GM23338 (cell line): ENCODE measurements at regions not wholly inside any gene's neighbourhood (a gene's known extent, or its start where the extent isn't known, plus 50 kb on each side); places are given as distances from the start of the nearest gene placed in this dataset.

Experiments
- ATAC-seq: fragments of 200-7000 bp; cut with Tn5 transposase; 3 replicates; pipeline ENCODE4 v1.9.1; 2020
- DNase-seq: peaks from one replicate; pipeline ENCODE4 v3.0.0-alpha.2; 2015; ENCODE audit warnings: low spot score
- H2AFZ ChIP-seq: fragments of 200-600 bp; sonication (generic); 2 replicates; pipeline ENCODE4 v1.8.0; 2016; ENCODE audit warnings: antibody characterized with exemption, mild to moderate bottlenecking, moderate library complexity
- H3F3A ChIP-seq: fragments of 200-600 bp; sonication (generic); replicated peaks from 2 replicates; pipeline ENCODE4 v1.8.0; 2017; ENCODE audit warnings: antibody characterized with exemption, mixed run types, low read depth
- H3K27ac ChIP-seq: fragments of 200-600 bp; sonication (generic); 2 replicates; pipeline ENCODE4 v1.6.1; 2016; ENCODE audit warnings: low read depth
- H3K27me3 ChIP-seq: fragments of 200-600 bp; sonication (generic); 2 replicates; pipeline ENCODE4 v1.8.0; 2016; ENCODE audit warnings: mild to moderate bottlenecking, mixed run types, moderate library complexity; ENCODE audit not compliant: insufficient read depth
- H3K36me3 ChIP-seq: fragments of 200-600 bp; sonication (generic); 2 replicates; pipeline ENCODE4 v1.8.0; 2016; ENCODE audit warnings: mild to moderate bottlenecking; ENCODE audit not compliant: insufficient read depth
- H3K4me1 ChIP-seq: fragments of 200-600 bp; sonication (generic); 2 replicates; pipeline ENCODE4 v1.8.0; 2016; ENCODE audit warnings: mild to moderate bottlenecking, moderate library complexity; ENCODE audit not compliant: insufficient read depth
- H3K4me2 ChIP-seq: fragments of 200-600 bp; sonication (generic); 2 replicates; pipeline ENCODE4 v1.7.1; 2017; ENCODE audit warnings: mixed run types
- H3K4me3 ChIP-seq: fragments of 200-600 bp; sonication (generic); 2 replicates; pipeline ENCODE4 v1.6.1; 2016; ENCODE audit warnings: mixed run types
- H3K79me2 ChIP-seq: fragments of 200-600 bp; sonication (generic); replicated peaks from 2 replicates; pipeline ENCODE4 v1.8.0; 2017; ENCODE audit warnings: mild to moderate bottlenecking; ENCODE audit not compliant: insufficient read depth
- H3K9me2 ChIP-seq: fragments of 200-600 bp; sonication (generic); 2 replicates; pipeline ENCODE4 v1.8.0; 2017; ENCODE audit not compliant: insufficient read depth
- H4K20me1 ChIP-seq: fragments of 200-600 bp; sonication (generic); replicated peaks from 2 replicates; pipeline ENCODE4 v1.8.0; 2017; ENCODE audit warnings: mild to moderate bottlenecking; ENCODE audit not compliant: insufficient read depth
- H3K27ac Mint-ChIP-seq: 2 replicates; pipeline ENCODE4 v1.8.0; 2020; ENCODE audit warnings: inconsistent platforms, mild to moderate bottlenecking, moderate library complexity, mixed read lengths
- H3K27me3 Mint-ChIP-seq: 3 replicates; pipeline ENCODE4 v1.8.0; 2022; ENCODE audit warnings: low read depth, mild to moderate bottlenecking, moderate library complexity, mixed read lengths, inconsistent platforms; ENCODE audit not compliant: insufficient read depth, poor library complexity
- H3K36me3 Mint-ChIP-seq: 3 replicates; pipeline ENCODE4 v1.8.0; 2021; ENCODE audit warnings: low read depth, mild to moderate bottlenecking, inconsistent platforms, moderate library complexity, mixed read lengths
- H3K4me1 Mint-ChIP-seq: 3 replicates; pipeline ENCODE4 v1.8.0; 2020; ENCODE audit warnings: mild to moderate bottlenecking, inconsistent platforms, mixed read lengths
- H3K4me3 Mint-ChIP-seq: 3 replicates; pipeline ENCODE4 v1.8.0; 2021; ENCODE audit warnings: moderate library complexity, mild to moderate bottlenecking, inconsistent platforms, mixed read lengths
- H3K9me3 Mint-ChIP-seq: 3 replicates; pipeline ENCODE4 v1.8.0; 2020; ENCODE audit warnings: moderate library complexity, mild to moderate bottlenecking, inconsistent platforms, mixed read lengths
- CTCF ChIP-seq, 2 experiments: fragments of 200-600 bp in 1 of 2; sonication (generic) in 1 of 2; conservative IDR thresholded peaks; 2 replicates each; pipeline versions ENCODE4 v1.5.1 to v1.6.1; 2016 to 2017; ENCODE audit warnings: antibody characterized with exemption in 2 of 2, low read depth in 2 of 2, mild to moderate bottlenecking in 2 of 2, moderate library complexity in 1 of 2
- POLR2AphosphoS5 ChIP-seq: IDR thresholded peaks from 2 replicates; pipeline ENCODE4 v1.6.1; 2016; ENCODE audit warnings: antibody characterized with exemption, low read depth
- ZNF331 ChIP-seq: fragments of 250-450 bp; sonication (Bioruptor Pico); IDR thresholded peaks from 2 replicates; pipeline ENCODE4 v1.5.0; 2020; ENCODE audit warnings: low read depth, mild to moderate bottlenecking, moderate library complexity
- ZNF462 ChIP-seq: fragments of 250-450 bp; sonication (Bioruptor Pico); IDR thresholded peaks from 2 replicates; pipeline ENCODE4 v1.5.0; 2020; ENCODE audit warnings: mild to moderate bottlenecking, moderate library complexity
- TF ChIP-seq, protein P1 (sequence below): IDR thresholded peaks from 2 replicates; pipeline ENCODE4 v1.6.1; 2016; ENCODE audit warnings: antibody characterized with exemption

GRCh38 chr18:56172527-56172926 is 465.9 kb downstream of the TXNL1 start:
- H3K27me3 Mint-ChIP-seq = peaks cover 2% of the 10 kb centered on the region
- no peaks in the 10 kb centered on the region for H3K36me3 ChIP-seq
- H4K20me1 ChIP-seq = no peaks in the 10 kb centered on the region
- peaks cover 16% of the 10 kb centered on the region; the same call in 1 of the 2 replicates for H3K4me1 ChIP-seq
- no peak overlapping the region for H3K4me2 ChIP-seq
- H3K9me3 Mint-ChIP-seq = no peaks in the 10 kb centered on the region; the same call in 2 of the 3 replicates
- peak overlapping the region; percentile 40; the same call in 1 of the 2 replicates for H3K27ac ChIP-seq
- H3F3A ChIP-seq = no peaks in the 10 kb centered on the region
- H3K4me3 ChIP-seq = no peak overlapping the region
- ATAC-seq (no peak), DNase-seq (peak; percentile 77)
- H2AFZ ChIP-seq = no peak overlapping the region
- H3K4me3 Mint-ChIP-seq = no peak overlapping the region
- peaks cover 24% of the 10 kb centered on the region for H3K4me1 Mint-ChIP-seq
- peaks cover 5% of the 10 kb centered on the region; the same call in 1 of the 2 replicates for H3K9me2 ChIP-seq
- no peak overlapping the region for H3K27ac Mint-ChIP-seq
- H3K79me2 ChIP-seq = no peaks in the 10 kb centered on the region
- no peaks in the 10 kb centered on the region for H3K27me3 ChIP-seq
- TF ChIP-seq ZNF331 (CRISPR knock-in tag) (no peak), CTCF (conservative IDR thresholded peaks at IDR 0.05; ENCODE audit: low read depth in 2 of 2) (no peak), ZNF462 (CRISPR knock-in tag) (peak; percentile 65; the same call in 1 of the 2 replicates), POLR2AphosphoS5 (no peak)
- TF ChIP-seq, protein P1, sequence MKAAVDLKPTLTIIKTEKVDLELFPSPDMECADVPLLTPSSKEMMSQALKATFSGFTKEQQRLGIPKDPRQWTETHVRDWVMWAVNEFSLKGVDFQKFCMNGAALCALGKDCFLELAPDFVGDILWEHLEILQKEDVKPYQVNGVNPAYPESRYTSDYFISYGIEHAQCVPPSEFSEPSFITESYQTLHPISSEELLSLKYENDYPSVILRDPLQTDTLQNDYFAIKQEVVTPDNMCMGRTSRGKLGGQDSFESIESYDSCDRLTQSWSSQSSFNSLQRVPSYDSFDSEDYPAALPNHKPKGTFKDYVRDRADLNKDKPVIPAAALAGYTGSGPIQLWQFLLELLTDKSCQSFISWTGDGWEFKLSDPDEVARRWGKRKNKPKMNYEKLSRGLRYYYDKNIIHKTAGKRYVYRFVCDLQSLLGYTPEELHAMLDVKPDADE = no peak
- no peaks in the 10 kb centered on the region; the same call in 2 of the 3 replicates for H3K36me3 Mint-ChIP-seq
